MM.1S (cell line): ENCODE measurements at regions not wholly inside any gene's neighbourhood (a gene's known extent, or its start where the extent isn't known, plus 50 kb on each side); places are given as distances from the start of the nearest gene placed in this dataset.

Experiments used
- EZH2phosphoT487 ChIP-seq: fragments of 300-600 bp; sonication (generic); IDR thresholded peaks from 2 replicates; pipeline ENCODE4 v1.6.1; 2018; ENCODE audit warnings: antibody characterized with exemption, low read length
- TF ChIP-seq, protein P1 (sequence below): fragments of 300-600 bp; sonication (generic); IDR thresholded peaks from 2 replicates; pipeline ENCODE4 v1.5.1; 2016; ENCODE audit warnings: antibody characterized with exemption, low read length, mixed read lengths

DNA sequence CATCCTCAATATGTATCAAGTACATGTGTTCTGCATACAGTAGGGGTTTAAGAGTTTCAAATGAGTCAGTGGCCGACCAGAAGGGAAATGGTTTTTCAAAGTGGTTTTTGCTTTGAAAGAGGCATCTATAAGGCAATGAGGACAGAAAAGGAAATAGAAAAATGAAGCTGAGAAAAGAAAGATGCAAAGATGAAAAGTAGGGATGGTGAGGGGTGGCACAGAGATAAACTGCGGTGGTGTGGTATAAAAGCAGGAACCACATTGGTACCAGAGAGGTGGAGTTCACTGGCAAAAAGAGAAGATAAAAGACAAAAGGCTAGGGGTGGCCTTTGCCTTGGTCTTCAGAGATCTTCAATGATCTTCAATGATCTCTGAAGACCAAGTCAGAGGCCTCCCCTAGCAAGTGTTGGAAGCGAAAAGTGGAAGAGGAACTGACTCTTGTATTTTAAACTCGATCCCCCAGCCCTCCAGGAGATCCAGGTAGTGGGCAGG is 144.0 kb upstream of the KRR1 start:
- TF ChIP-seq EZH2phosphoT487, result no peak
- TF ChIP-seq, protein P1, sequence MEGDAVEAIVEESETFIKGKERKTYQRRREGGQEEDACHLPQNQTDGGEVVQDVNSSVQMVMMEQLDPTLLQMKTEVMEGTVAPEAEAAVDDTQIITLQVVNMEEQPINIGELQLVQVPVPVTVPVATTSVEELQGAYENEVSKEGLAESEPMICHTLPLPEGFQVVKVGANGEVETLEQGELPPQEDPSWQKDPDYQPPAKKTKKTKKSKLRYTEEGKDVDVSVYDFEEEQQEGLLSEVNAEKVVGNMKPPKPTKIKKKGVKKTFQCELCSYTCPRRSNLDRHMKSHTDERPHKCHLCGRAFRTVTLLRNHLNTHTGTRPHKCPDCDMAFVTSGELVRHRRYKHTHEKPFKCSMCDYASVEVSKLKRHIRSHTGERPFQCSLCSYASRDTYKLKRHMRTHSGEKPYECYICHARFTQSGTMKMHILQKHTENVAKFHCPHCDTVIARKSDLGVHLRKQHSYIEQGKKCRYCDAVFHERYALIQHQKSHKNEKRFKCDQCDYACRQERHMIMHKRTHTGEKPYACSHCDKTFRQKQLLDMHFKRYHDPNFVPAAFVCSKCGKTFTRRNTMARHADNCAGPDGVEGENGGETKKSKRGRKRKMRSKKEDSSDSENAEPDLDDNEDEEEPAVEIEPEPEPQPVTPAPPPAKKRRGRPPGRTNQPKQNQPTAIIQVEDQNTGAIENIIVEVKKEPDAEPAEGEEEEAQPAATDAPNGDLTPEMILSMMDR, result no peak
